ENCODE measurements at regions not wholly inside any gene's neighbourhood (a gene's known extent, or its start where the extent isn't known, plus 50 kb on each side); places are given as distances from the start of the nearest gene placed in this dataset.

GRCh38 chr18:47601581-47602272 lies 328.7 kb downstream of the SMAD2 start:
- TF ChIP-seq CTCF (IDR thresholded peaks at IDR 0.05; ENCODE audit: low read length) (no peak), EZH2 (IDR thresholded peaks at IDR 0.05; ENCODE audit: borderline replicate concordance, low read length) (no peak)

All from OCI-LY1 (cell line).